IMR-90 (cell line): ENCODE measurements at regions not wholly inside any gene's neighbourhood (a gene's known extent, or its start where the extent isn't known, plus 50 kb on each side); places are given as distances from the start of the nearest gene placed in this dataset.

Source experiments
- ATAC-seq: fragments of 200-7000 bp; cut with Tn5 transposase; 2 replicates; pipeline ENCODE4 v1.9.1; 2020; ENCODE audit warnings: low read depth, mild to moderate bottlenecking, moderate library complexity
- BruUV-seq: library from RNA; stranded (reverse); fragments of 400-500 nt; replicated peaks from 2 replicates; lab custom pipeline; 2021; lab: Mats Ljungman, UMichigan
- CTCF ChIA-PET: fragments of 300-600 bp; formaldehyde crosslinking; extraction: SDS; loops from one replicate; lab custom pipeline; 2021; ENCODE audit warnings: antibody characterized with exemption; lab: Yijun Ruan, JAX
- POLR2A ChIA-PET: fragments of 300-600 bp; sonication (Branson Sonifier 250); formaldehyde crosslinking; loops from one replicate; lab custom pipeline; 2022; ENCODE audit warnings: antibody characterized with exemption; ENCODE audit not compliant: unreplicated experiment; lab: Charles Lee
- DNase-seq: peaks from one replicate; pipeline ENCODE4 v3.0.0; 2013
- H2AFZ ChIP-seq: replicated peaks from 2 replicates; pipeline ENCODE3; 2013; ENCODE audit warnings: low read length, mild to moderate bottlenecking; ENCODE audit not compliant: poor library complexity
- H2AK5ac ChIP-seq: 2 replicates; pipeline ENCODE4 v1.6.1; 2013; ENCODE audit warnings: low read depth, low read length, inconsistent platforms
- H2AK9ac ChIP-seq: replicated peaks from 2 replicates; pipeline ENCODE3; 2013; ENCODE audit warnings: mild to moderate bottlenecking, low read depth, low read length, moderate library complexity; ENCODE audit not compliant: poor library complexity
- H2BK120ac ChIP-seq: 2 replicates; pipeline ENCODE4 v1.6.1; 2013; ENCODE audit warnings: low read depth, low read length, inconsistent platforms
- H2BK15ac ChIP-seq: 3 replicates; pipeline ENCODE4 v1.6.1; 2013; ENCODE audit warnings: low read depth, low read length, inconsistent platforms
- H2BK20ac ChIP-seq: 2 replicates; pipeline ENCODE4 v1.6.1; 2013; ENCODE audit warnings: low read depth, mild to moderate bottlenecking, inconsistent platforms, low read length, moderate library complexity
- H2BK5ac ChIP-seq: 2 replicates; pipeline ENCODE4 v1.6.1; 2013; ENCODE audit warnings: mild to moderate bottlenecking, low read depth, low read length, inconsistent platforms; ENCODE audit not compliant: poor library complexity, severe bottlenecking
- H3K14ac ChIP-seq: replicated peaks from 2 replicates; pipeline ENCODE4 v1.6.1; 2013; ENCODE audit warnings: low read depth, low read length, inconsistent platforms
- H3K18ac ChIP-seq: 2 replicates; pipeline ENCODE4 v1.6.1; 2013; ENCODE audit warnings: low read depth, low read length, control low read depth
- H3K23ac ChIP-seq: 2 replicates; pipeline ENCODE4 v1.6.1; 2013; ENCODE audit warnings: low read depth, low read length, inconsistent platforms
- H3K27ac ChIP-seq: 2 replicates; pipeline ENCODE4 v1.5.1; 2013; ENCODE audit warnings: mild to moderate bottlenecking, control low read depth, low read length; ENCODE audit not compliant: insufficient read depth
- H3K27me3 ChIP-seq: 2 replicates; pipeline ENCODE4 v1.6.1; 2013; ENCODE audit warnings: low read length; ENCODE audit not compliant: control insufficient read depth, insufficient read depth
- H3K36me3 ChIP-seq: 2 replicates; pipeline ENCODE4 v1.6.1; 2013; ENCODE audit warnings: low read length, mixed read lengths; ENCODE audit not compliant: control insufficient read depth, insufficient read depth
- H3K4ac ChIP-seq: 2 replicates; pipeline ENCODE4 v1.6.1; 2013; ENCODE audit warnings: low read depth, low read length, inconsistent platforms
- H3K4me1 ChIP-seq: 2 replicates; pipeline ENCODE4 v1.6.1; 2013; ENCODE audit warnings: low read length, mixed read lengths; ENCODE audit not compliant: control insufficient read depth, insufficient read depth
- H3K4me2 ChIP-seq: 2 replicates; pipeline ENCODE4 v1.6.1; 2013; ENCODE audit warnings: low read depth, mild to moderate bottlenecking, control low read depth, low read length, moderate library complexity
- H3K4me3 ChIP-seq: 2 replicates; pipeline ENCODE4 v1.5.1; 2013; ENCODE audit warnings: low read depth, mild to moderate bottlenecking, control low read depth, low read length, moderate library complexity; ENCODE audit not compliant: insufficient read depth
- H3K56ac ChIP-seq: 2 replicates; pipeline ENCODE4 v1.6.1; 2013; ENCODE audit warnings: low read length, inconsistent platforms; ENCODE audit not compliant: insufficient read depth; ENCODE audit errors: extremely low read depth
- H3K79me1 ChIP-seq, 2 experiments: 2 replicates each; pipeline ENCODE4 v1.6.1; 2013; ENCODE audit warnings: low read length in 2 of 2, inconsistent platforms in 1 of 2, low read depth in 1 of 2
- H3K9ac ChIP-seq: 2 replicates; pipeline ENCODE4 v1.6.1; 2013; ENCODE audit warnings: low read depth, low read length, control low read depth
- H3K9me1 ChIP-seq: 2 replicates; pipeline ENCODE4 v1.6.1; 2013; ENCODE audit warnings: low read length, inconsistent platforms; ENCODE audit not compliant: insufficient read depth
- H3K9me3 ChIP-seq: 2 replicates; pipeline ENCODE4 v1.6.1; 2013; ENCODE audit warnings: low read length; ENCODE audit not compliant: control insufficient read depth, insufficient read depth
- H4K20me1 ChIP-seq: 2 replicates; pipeline ENCODE4 v1.6.1; 2013; ENCODE audit warnings: low read length, inconsistent platforms; ENCODE audit not compliant: insufficient read depth
- H4K5ac ChIP-seq: 2 replicates; pipeline ENCODE4 v1.6.1; 2013; ENCODE audit warnings: mild to moderate bottlenecking, low read depth, low read length, control low read depth
- H4K8ac ChIP-seq, 2 experiments: 2 replicates each; pipeline ENCODE4 v1.6.1; 2013; ENCODE audit warnings: low read depth in 2 of 2, low read length in 2 of 2, control low read depth in 1 of 2, inconsistent platforms in 1 of 2
- H4K91ac ChIP-seq: 2 replicates; pipeline ENCODE4 v1.6.1; 2013; ENCODE audit warnings: low read depth, low read length, inconsistent platforms; ENCODE audit not compliant: insufficient read depth
- MAFK ChIP-seq: IDR thresholded peaks from 2 replicates; pipeline ENCODE4 v1.6.1; 2012; ENCODE audit warnings: low read depth, low read length, improper control_type of control experiment
- MXI1 ChIP-seq: IDR thresholded peaks from 2 replicates; pipeline ENCODE4 v1.6.1; 2012; ENCODE audit warnings: low read depth, mild to moderate bottlenecking, low read length, moderate library complexity, borderline replicate concordance
- RAD21 ChIP-seq: IDR thresholded peaks from 2 replicates; pipeline ENCODE4 v1.6.1; 2012; ENCODE audit warnings: low read length, improper control_type of control experiment
- SMC3 ChIP-seq: fragments of 150-350 bp; IDR thresholded peaks from 2 replicates; pipeline ENCODE4 v1.6.1; 2016; ENCODE audit warnings: low read depth, mild to moderate bottlenecking, antibody characterized with exemption, low read length, moderate library complexity
- WGBS, 2 experiments: methylation state at CpG; one replicate each; pipeline versions ENCODE4 v1.1.5 to v1.1.7; 2013; ENCODE audit warnings: missing lambda C conversion rate in 2 of 2; ENCODE audit not compliant: insufficient read length in 1 of 2; ENCODE audit errors: extremely low coverage in 2 of 2; 5-methylcytosine and 5-hydroxymethylcytosine counted together
- dilution Hi-C: fragments of 300-500 bp; cut with HindIII; formaldehyde crosslinking; loops from one replicate; pipeline ENCODE4 v1.14.3; 2018; ENCODE audit warnings: low sequenced_read_pairs; ENCODE audit not compliant: unreplicated experiment
- in situ Hi-C: fragments of 300-500 bp; cut with MboI; formaldehyde crosslinking; loops from 3 replicates; pipeline ENCODE4 v1.14.3; 2019; ENCODE audit warnings: low sequenced_read_pairs, inconsistent platforms, mixed read lengths
- intact Hi-C: fragments of 100-400 bp; cut with micrococcal nuclease; formaldehyde crosslinking; loops from 2 replicates; pipeline ENCODE4 v1.10.0; 2022

- TF ChIP-seq RAD21 (no peak), SMC3 (no peak), MXI1 (no peak), MAFK (no peak)
- no peak overlapping the region for H3K56ac ChIP-seq
- H2AFZ ChIP-seq, result no peak overlapping the region
- no peak for DNase-seq
- H2BK5ac ChIP-seq, result no peak overlapping the region
- no peaks in the 10 kb centered on the region for H3K36me3 ChIP-seq
- H4K20me1 ChIP-seq, result no peaks in the 10 kb centered on the region
- no peak overlapping the region for H3K23ac ChIP-seq
- dilution Hi-C loops, result no loop called here
- H2AK5ac ChIP-seq, result no peak overlapping the region
- no peak overlapping the region for H3K4ac ChIP-seq
- ChIA-PET POLR2A (interaction anchor here (0.7 kb wide), 1 partner anchor 244 kb away, joined by 4 read pairs; no protein-coding TSS in a partner anchor), CTCF (no interaction called here)
- H2BK120ac ChIP-seq, result no peak overlapping the region
- H3K4me1 ChIP-seq, result no peaks in the 10 kb centered on the region
- H4K91ac ChIP-seq, result no peak overlapping the region
- in situ Hi-C loops, result no loop called here
- no CpG with 5 or more reads among the region's 2 CpGs for WGBS, 2 experiments
- no peaks in the 10 kb centered on the region for H3K9me1 ChIP-seq
- ATAC-seq, result no peak
- no peak overlapping the region for H3K9ac ChIP-seq
- H4K5ac ChIP-seq, result no peak overlapping the region
- no TSS peak for BruUV-seq
- no peak overlapping the region for H3K18ac ChIP-seq
- no peak overlapping the region for H2AK9ac ChIP-seq
- H3K79me1 ChIP-seq, result no peaks in the 10 kb centered on the region
- no peak overlapping the region for H3K27ac ChIP-seq
- no peak overlapping the region for H3K4me2 ChIP-seq
- no peak overlapping the region for H2BK15ac ChIP-seq
- no peak overlapping the region for H3K4me3 ChIP-seq
- no peak overlapping the region for H3K14ac ChIP-seq
- H3K9me3 ChIP-seq, result peaks cover 11% of the 10 kb centered on the region; the same call in 1 of the 2 replicates
- H3K27me3 ChIP-seq, result no peaks in the 10 kb centered on the region
- no peak overlapping the region for H2BK20ac ChIP-seq
- H4K8ac ChIP-seq, result no peak overlapping the region
- intact Hi-C loops, result no loop called here
Observed at GRCh38 chr10:21034241-21034640, 137.1 kb upstream of the NEBL start.
